ENCODE measurements at regions not wholly inside any gene's neighbourhood (a gene's known extent, or its start where the extent isn't known, plus 50 kb on each side); places are given as distances from the start of the nearest gene placed in this dataset.

DNA sequence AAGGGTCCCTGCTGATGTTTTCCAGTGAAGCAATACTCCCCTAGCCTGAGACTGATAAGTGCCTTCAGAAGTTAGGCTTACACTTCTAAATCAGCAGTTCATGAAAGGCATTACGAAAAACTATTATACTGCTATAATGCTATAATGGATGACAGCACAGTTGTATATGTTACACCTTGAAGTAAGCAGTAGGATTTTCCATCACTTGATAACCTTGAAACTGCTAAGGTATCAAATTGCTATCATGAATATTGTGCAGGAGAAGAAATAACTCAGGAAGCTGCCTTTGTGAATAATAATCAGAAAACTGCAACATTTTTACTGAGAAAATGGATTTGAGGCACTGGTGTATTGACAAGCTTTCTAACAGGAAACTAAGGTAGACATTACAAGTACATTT, 142.3 kb downstream of the HNMT start:
- DNase-seq, result no peak

- no peak for DNase-seq
These were observed 143.0 kb downstream of the HNMT start for GRCh38 chr2:138107288-138107687.

DNA sequence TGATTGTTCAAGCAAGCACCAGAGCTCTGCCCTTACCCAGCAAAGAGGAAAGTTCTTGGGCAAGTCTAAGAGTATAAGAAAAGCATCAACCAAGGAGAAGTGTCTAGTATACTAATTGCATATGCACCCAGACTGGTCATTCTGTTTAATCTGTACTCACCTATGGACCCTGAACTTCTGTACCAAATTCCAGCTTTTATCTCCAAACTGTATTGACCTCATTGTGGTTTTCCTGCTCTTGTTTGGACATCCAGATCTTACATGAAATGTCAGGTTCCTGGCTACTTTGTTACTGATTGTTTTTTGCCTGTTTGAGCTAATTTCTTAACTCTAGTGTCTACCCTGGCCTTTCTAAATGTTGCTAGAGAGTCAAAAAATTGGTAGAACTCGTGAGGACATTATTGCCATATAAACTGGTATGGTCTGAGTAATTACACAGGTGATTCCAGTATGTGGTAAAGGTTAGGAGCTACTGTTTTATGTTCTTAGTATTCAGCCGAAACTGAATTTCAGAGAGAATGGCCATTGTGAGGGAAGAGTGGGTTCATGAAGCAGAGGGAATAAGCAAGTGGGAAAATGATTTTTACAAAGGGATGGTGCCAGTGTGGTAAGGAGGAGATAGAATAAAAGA, 146.3 kb downstream of the HNMT start:
- no peak for DNase-seq

DNA sequence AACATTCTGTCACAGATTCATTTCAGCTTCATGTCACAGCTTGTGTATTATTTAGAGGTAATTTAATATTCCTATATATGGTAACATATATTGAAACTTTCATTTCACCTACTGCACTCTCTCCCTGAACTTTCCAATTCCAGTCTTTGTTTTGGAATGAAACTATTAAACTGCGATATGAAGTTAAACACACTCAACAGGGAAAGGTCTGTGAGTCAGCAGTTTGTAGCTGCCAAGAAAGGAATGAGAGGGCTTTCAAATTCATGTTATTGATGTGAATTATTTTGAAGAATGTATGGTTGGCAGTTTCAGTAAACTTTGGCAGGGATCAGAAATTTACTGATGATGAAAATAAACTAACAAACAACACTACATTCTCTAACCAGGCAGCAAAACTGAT, 148.3 kb downstream of the HNMT start:
- DNase-seq, result no peak

DNA sequence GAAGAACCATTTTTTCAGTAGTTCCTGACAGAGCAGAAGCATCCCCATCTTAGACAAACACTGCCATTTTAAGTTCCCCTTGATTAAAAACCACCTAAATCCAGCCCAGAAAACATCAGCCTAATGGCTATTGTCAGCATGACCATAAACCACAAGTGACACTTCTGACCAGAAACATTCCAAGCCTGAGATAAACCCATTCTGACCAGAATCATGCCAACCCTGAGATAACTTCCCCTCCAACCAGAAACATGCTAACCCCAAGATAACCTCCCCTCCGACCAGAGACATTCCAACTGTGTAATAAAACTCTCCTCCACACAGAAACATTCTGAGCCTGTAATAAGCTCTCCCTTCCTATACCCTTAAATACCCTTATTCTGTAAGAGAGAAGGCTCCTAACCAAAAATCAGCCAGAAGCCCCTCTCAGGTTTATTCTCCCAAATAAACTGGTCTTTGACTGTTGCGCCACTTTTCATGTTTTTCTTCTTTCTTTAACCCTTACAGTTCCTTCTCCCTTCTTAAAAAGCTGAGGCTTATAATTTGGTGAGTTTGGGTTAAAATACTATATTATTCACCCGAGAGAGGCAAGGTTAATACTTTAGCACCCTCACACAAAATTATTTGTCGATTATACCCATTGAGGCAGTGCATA, 149.7 kb downstream of the HNMT start:
- no peak for DNase-seq

- DNase-seq, result no peak
These were observed 151.4 kb downstream of the HNMT start for GRCh38 chr2:138115666-138116065.

- no peak for DNase-seq
These were observed 152.2 kb downstream of the HNMT start for GRCh38 chr2:138116456-138116855.

DNA sequence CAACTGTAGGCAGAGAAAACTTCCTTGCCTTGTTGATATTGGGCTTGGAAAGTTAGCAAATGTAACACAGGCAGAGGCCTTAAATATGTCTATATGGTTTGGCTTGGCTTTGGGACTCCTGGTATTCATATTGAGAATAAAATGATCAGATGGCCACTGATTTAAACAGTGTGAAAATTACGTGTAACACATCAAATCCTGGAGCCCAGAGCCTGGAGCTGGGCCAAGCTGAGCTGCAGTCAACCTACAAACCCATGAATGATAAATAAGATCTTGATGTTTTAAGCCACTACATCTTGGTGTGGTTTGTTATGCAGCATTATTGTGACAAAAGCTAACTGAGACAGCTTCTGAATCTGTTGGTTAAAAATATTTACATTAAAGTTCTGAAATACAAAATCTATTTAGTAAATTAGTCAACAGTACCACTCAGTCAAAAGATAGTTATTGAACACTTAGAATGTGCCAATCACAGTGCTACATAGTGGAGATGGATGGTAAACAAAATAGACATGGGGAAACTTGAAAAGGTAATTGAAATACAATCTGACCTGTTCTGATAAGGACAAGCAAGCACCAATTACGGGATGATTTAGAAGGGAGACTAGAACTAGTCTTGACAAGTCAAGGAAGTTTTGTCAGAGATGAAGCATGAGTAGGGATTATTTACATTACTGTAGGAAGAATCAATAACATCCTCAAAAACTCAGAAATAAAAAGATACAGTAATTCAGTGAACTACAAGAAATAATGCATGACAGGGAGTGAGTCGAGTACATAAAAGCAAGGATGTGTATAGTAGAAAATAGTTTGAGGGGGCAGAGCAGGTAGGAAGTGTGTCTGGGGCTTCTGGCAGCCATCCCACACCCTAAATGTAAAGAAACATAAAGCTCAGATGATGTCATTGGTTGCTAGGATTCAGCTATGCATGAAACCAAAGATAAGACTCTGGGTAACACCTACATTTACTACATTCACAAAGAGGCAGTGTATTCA, 157.7 kb downstream of the HNMT start:
- DNase-seq, result peak in 1 of 3 experiments; percentile 34

- DNase-seq, result no peak
These were observed 158.6 kb downstream of the HNMT start for GRCh38 chr2:138122891-138123290.

DNA sequence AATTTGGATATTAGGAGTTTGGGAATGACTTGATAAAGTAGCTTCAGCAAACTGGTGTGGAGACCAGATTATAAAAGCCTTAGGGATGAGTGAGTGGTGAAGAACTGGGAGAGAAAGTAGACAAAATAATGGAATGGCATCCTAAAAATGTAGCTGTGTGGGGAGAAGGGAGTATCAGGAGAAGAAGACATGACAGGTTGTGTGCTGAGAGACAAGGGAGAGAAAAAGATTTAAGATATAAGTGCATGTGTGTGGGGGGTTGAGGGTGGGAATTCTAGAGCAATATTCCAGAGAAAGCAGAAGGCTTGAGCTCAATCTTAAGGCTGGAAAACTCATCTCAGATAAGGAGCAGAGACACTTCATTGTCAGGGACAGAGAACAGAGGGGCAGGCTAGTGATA, 159.5 kb downstream of the HNMT start:
- no peak for DNase-seq

GRCh38 chr2:138124521-138124920, 160.2 kb downstream of the HNMT start:
- no peak for DNase-seq

DNA sequence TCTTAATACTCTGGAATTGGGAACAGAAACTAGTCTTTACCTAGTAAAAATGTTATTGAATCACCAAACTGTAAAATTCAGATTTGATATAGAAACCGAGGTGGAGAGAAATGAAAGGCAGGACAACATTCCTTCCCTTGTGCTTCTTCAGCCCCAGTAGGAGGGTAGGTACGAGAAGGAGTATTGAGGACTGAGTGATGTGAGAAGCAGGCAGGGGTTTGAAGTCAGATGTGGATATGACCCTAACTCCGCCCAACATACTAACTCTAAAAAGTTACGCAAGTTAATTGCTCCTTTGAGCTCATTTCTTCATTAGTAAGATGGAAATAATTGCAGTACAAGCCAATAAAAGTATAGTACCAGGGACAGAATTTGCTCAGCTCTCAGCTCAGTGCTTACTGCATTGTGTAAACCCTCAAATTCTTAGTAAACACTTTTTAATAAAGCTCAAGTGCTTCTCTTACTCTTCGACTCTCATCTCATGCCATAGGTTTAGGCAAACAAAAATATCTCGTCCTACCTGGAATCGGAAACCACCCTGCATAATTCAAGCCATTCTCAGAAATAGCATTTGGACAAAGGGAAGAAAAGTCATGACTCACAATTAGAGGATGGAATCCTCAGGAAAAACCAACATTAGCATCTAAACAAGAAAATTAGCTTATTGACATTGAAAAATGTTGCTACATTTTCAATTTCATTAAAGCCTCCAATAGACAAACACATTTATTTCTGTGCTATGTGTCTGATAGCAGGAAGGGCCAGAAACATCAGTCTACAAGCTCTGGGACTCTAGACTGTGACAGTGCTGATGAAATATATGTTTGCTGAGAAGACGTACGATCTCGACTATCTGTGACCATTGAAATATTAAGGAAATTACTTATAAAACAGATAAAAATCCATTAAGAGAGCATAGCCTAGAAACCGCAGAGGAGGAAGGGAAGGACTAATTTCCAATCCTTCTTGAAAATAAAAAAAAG, 161.3 kb downstream of the HNMT start:
- no peak for DNase-seq

DNA sequence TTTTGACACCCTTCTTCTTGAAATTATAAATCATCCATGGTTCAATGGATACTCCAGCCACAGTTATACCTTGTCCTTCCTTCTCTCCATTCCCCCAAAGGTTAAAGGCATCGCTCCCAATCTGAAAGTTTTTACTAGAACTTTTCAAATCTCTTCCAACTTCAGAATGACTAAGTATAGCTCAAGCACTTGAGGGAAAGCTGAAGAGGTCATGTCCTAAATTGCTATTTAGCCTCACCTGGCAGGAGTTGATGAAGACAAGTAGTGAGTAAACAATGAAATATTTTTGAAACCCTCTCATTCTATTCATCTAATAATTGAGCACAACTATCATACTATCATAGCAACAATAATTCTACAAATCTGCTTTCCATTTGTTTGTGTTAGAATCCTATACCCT, 167.8 kb downstream of the HNMT start:
- DNase-seq, result peak in 1 of 3 experiments; percentile 29

DNA sequence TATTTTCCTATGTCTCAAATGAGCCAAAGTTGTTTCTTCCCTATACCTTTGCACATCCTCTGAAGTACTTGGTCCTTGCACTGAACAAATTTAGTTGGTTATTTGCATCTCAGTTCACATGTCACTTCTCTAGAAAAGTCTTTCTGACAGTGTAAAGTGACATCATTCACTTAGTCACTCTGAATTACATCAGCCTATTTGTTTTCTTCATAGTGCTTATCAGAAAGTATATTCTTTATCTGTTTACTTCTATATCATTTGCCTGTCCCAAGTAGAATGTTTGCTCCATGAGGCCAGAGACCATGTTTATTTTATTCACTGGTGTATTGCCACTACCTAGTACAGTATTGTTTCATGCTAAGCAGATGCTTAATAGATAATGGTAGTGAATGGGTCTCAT, 173.7 kb downstream of the HNMT start:
- DNase-seq, result no peak

DNA sequence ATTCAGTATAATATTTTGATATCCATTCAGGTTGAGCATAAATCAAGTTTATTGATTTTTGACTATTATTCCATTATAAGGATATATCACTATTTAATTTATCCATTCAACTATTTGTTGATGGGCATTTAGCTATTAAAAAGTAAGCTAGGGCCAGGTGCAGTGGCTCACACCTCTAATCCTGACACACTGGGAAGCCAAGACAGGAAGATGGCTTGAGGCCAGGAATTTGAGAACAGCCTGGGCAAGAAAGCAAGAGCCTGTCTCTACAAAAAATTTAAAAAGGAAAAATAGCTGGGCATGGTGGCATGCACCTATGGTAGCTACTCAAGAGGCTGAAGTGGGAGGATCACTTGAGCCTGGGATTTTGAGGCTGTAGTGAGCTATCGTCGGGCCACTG, 183.5 kb downstream of the HNMT start:
- DNase-seq, result peak in 1 of 3 experiments; percentile 8

DNA sequence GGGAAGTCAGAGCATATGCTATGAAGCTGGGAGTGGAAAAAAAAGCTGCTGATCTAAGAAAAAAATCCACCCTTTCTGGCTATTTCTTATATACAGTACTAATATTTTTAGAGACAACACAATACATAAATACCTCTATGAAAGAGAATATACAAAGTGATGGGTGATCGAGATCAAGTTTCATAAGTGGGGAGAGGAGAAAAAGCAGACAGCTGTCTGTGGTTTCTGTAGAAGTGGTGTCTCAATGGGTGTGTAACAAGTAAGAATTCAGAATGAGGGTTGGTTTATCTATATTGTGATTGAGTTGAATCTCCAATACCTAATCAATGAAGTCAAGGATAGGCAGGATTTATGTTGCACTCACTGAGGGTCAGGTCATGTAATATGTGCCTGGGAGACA, 191.0 kb downstream of the HNMT start:
- no peak for DNase-seq

DNA sequence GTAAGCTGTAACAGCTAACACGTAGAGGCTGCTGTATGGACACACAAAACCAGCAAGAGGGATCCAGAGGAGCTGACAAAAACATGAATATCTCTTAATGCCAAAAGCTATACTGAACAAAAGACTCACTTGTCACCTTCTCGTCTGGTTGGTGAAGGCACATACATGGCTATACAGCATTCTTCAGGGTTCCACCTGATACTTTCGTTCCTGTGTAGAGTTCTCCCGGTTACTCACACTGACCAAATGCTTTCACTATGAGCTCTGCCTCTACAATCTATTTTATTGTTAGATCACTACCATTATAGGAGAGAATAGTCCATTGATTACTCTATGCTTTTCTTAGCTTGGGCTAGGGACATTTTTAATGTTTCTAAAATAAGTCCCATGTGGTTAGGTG, 193.1 kb downstream of the HNMT start:
- no peak for DNase-seq

GRCh38 chr2:138170485-138170884, 206.2 kb downstream of the HNMT start:
- no peak for DNase-seq

DNA sequence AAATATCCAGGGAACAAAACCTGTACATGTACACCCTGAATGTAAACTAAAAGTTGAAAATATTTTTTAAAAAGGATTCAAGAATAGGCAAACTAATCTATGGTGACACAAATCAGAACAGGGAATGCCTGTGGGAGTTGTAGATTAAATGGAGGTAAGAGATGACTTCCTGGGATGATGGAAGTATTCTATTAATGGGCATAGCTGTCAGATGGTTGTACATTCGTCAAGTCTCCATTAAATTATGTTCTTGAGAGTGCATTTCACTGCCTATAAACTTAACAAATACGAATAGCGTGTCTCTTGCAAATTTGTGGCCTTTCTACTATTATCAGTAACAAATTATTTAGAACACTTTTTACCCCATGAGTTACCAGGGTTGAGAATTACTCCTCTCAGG, 207.0 kb downstream of the HNMT start:
- no peak for DNase-seq

DNA sequence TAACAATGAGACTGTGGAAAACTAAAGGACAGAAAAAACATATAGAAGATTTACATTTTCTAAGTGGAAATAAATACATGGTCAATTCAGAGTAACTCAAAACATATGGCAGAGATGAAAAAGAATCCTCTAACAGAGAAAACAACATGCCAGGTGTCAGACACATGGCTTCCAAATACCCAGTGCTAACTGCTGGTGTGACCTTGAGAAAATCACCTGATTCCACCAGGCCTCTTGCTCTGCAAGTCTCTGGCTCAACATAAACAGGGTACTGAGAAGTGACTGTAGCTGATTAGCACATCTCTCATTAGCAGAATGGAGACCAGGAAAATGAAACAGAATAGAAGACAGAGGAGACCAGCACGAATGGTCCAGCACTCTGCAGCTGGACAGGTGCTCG, 210.8 kb downstream of the HNMT start:
- DNase-seq, result no peak

DNA sequence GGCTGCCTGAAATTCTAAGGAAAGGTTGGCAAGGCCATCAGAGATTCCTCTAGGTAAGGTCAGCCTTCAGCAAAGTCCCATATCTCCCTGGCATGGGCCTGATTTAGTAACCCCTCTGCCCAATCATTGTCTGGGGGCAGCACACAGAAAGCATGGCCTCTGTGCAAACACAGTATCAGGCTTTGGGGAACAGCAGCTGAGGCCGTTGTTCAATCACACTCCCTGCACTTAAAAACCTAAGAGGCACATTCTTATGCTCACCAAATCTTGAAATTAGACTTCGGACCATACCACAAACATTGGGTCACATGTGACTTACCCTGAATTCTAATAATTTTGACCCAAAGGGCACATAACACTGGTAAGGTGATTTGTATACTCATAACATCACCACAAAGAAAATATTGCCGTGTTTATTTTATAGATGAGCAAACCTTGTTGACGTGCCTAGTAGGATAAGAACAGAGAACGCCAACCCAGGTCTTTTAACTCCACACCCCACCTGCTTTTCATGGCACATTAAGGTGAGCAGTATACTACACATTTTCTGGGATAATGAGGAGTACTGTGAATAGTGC, 212.7 kb downstream of the HNMT start:
- no peak for DNase-seq

GRCh38 chr2:138177693-138178092, 213.4 kb downstream of the HNMT start:
- peak in 1 of 3 experiments; percentile 39 for DNase-seq
